ENCODE measurements at regions not wholly inside any gene's neighbourhood (a gene's known extent, or its start where the extent isn't known, plus 50 kb on each side); places are given as distances from the start of the nearest gene placed in this dataset.
A peak's percentile ranks its signal among the peaks of the same experiment; 100 is the strongest.

GRCh38 chr12:41663598-41664265, 475.6 kb downstream of the PDZRN4 start:
- TF ChIP-seq, protein P1, sequence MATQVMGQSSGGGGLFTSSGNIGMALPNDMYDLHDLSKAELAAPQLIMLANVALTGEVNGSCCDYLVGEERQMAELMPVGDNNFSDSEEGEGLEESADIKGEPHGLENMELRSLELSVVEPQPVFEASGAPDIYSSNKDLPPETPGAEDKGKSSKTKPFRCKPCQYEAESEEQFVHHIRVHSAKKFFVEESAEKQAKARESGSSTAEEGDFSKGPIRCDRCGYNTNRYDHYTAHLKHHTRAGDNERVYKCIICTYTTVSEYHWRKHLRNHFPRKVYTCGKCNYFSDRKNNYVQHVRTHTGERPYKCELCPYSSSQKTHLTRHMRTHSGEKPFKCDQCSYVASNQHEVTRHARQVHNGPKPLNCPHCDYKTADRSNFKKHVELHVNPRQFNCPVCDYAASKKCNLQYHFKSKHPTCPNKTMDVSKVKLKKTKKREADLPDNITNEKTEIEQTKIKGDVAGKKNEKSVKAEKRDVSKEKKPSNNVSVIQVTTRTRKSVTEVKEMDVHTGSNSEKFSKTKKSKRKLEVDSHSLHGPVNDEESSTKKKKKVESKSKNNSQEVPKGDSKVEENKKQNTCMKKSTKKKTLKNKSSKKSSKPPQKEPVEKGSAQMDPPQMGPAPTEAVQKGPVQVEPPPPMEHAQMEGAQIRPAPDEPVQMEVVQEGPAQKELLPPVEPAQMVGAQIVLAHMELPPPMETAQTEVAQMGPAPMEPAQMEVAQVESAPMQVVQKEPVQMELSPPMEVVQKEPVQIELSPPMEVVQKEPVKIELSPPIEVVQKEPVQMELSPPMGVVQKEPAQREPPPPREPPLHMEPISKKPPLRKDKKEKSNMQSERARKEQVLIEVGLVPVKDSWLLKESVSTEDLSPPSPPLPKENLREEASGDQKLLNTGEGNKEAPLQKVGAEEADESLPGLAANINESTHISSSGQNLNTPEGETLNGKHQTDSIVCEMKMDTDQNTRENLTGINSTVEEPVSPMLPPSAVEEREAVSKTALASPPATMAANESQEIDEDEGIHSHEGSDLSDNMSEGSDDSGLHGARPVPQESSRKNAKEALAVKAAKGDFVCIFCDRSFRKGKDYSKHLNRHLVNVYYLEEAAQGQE (IDR thresholded peaks at IDR 0.05; ENCODE audit: borderline replicate concordance): no peak
- TF ChIP-seq, protein P2, sequence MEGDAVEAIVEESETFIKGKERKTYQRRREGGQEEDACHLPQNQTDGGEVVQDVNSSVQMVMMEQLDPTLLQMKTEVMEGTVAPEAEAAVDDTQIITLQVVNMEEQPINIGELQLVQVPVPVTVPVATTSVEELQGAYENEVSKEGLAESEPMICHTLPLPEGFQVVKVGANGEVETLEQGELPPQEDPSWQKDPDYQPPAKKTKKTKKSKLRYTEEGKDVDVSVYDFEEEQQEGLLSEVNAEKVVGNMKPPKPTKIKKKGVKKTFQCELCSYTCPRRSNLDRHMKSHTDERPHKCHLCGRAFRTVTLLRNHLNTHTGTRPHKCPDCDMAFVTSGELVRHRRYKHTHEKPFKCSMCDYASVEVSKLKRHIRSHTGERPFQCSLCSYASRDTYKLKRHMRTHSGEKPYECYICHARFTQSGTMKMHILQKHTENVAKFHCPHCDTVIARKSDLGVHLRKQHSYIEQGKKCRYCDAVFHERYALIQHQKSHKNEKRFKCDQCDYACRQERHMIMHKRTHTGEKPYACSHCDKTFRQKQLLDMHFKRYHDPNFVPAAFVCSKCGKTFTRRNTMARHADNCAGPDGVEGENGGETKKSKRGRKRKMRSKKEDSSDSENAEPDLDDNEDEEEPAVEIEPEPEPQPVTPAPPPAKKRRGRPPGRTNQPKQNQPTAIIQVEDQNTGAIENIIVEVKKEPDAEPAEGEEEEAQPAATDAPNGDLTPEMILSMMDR (IDR thresholded peaks at IDR 0.05; ENCODE audit: poor library complexity, severe bottlenecking): peak; percentile 39
- TF ChIP-seq RAD21 (conservative IDR thresholded peaks at IDR 0.05) (peak; percentile 44), SMC3 (conservative IDR thresholded peaks at IDR 0.05; ENCODE audit: poor library complexity) (no peak)
- Histone ChIP-seq H3K4me3 (ENCODE audit: low read length) (no peak overlapping the region), H3K9ac (ENCODE audit: low read length) (no peak overlapping the region), H3K27ac (ENCODE audit: low read length) (no peak overlapping the region), H3K9me3 (ENCODE audit: low read length) (no peaks in the 10 kb centered on the region), H3K36me3 (ENCODE audit: insufficient read depth, low read length) (no peaks in the 10 kb centered on the region), H3K79me2 (replicated peaks; ENCODE audit: insufficient read depth, low read length) (no peaks in the 10 kb centered on the region), H3K27me3 (ENCODE audit: insufficient read depth, low read depth, low read length) (no peaks in the 10 kb centered on the region), H4K20me1 (ENCODE audit: insufficient read depth) (no peaks in the 10 kb centered on the region), H3F3A (ENCODE audit: insufficient read depth, low read length, poor library complexity, severe bottlenecking) (no peaks in the 10 kb centered on the region), H3K9me2 (ENCODE audit: insufficient read depth, low read length) (no peaks in the 10 kb centered on the region), H3K4me2 (ENCODE audit: low read length) (no peak overlapping the region), H2AFZ (ENCODE audit: low read depth, low read length) (no peak overlapping the region)

GRCh38 chr12:41661141-41661765, 473.1 kb downstream of the PDZRN4 start:
- Histone ChIP-seq H3K27me3 (ENCODE audit: insufficient read depth, low read depth, low read length) (no peaks in the 10 kb centered on the region), H3K27ac (ENCODE audit: low read length) (no peak overlapping the region), H3K4me3 (ENCODE audit: low read length) (no peak overlapping the region), H3K36me3 (ENCODE audit: insufficient read depth, low read length) (no peaks in the 10 kb centered on the region), H3K9me2 (ENCODE audit: insufficient read depth, low read length) (no peaks in the 10 kb centered on the region), H3K4me2 (ENCODE audit: low read length) (no peak overlapping the region), H4K20me1 (ENCODE audit: insufficient read depth) (no peaks in the 10 kb centered on the region), H3K79me2 (replicated peaks; ENCODE audit: insufficient read depth, low read length) (no peaks in the 10 kb centered on the region), H2AFZ (ENCODE audit: low read depth, low read length) (no peak overlapping the region), H3K9ac (ENCODE audit: low read length) (no peak overlapping the region), H3F3A (ENCODE audit: insufficient read depth, low read length, poor library complexity, severe bottlenecking) (no peaks in the 10 kb centered on the region), H3K9me3 (ENCODE audit: low read length) (no peaks in the 10 kb centered on the region)
- TF ChIP-seq EZH2 (IDR thresholded peaks at IDR 0.05; ENCODE audit: borderline replicate concordance, insufficient read depth, low read length, poor library complexity, severe bottlenecking) (no peak), TAF1 (IDR thresholded peaks at IDR 0.05; ENCODE audit: low read depth) (no peak), MXI1 (conservative IDR thresholded peaks at IDR 0.05; ENCODE audit: poor library complexity, severe bottlenecking) (no peak), RAD21 (conservative IDR thresholded peaks at IDR 0.05) (no peak), EP300 (conservative IDR thresholded peaks at IDR 0.05; ENCODE audit: poor library complexity, severe bottlenecking) (no peak), SMC3 (conservative IDR thresholded peaks at IDR 0.05; ENCODE audit: poor library complexity) (no peak), POLR2AphosphoS5 (IDR thresholded peaks at IDR 0.05) (no peak)
- TF ChIP-seq, protein P2 (IDR thresholded peaks at IDR 0.05; ENCODE audit: poor library complexity, severe bottlenecking): no peak
- TF ChIP-seq, protein P1 (IDR thresholded peaks at IDR 0.05; ENCODE audit: borderline replicate concordance): no peak

Measured in neural cell (in vitro differentiated cells).